SKM-1 (cell line): ENCODE measurements at regions not wholly inside any gene's neighbourhood (a gene's known extent, or its start where the extent isn't known, plus 50 kb on each side); places are given as distances from the start of the nearest gene placed in this dataset.

Experiments used
- DNase-seq: peaks from one replicate; lab custom pipeline; 2025; ENCODE audit not compliant: unreplicated experiment; lab: John Stamatoyannopoulos, UW

- no peak for DNase-seq
These were observed 2810.0 kb downstream of the PCDH9 start for GRCh38 chr13:64420181-64420580.

- DNase-seq, result no peak
These were observed 2812.6 kb downstream of the PCDH9 start for GRCh38 chr13:64417581-64417980.

GRCh38 chr13:64414381-64414780 is 2815.8 kb downstream of the PCDH9 start:
- no peak for DNase-seq

- no peak for DNase-seq
These were observed 2816.6 kb downstream of the PCDH9 start for GRCh38 chr13:64413529-64413928.

- DNase-seq, result no peak
These were observed 2819.7 kb downstream of the PCDH9 start for GRCh38 chr13:64410276-64411053.

GRCh38 chr13:64397701-64398100 is 2832.4 kb downstream of the PCDH9 start:
- DNase-seq, result no peak

- DNase-seq, result no peak
These were observed 2852.5 kb downstream of the PCDH9 start for GRCh38 chr13:64377606-64378005.

GRCh38 chr13:64371461-64371860 is 2858.7 kb downstream of the PCDH9 start:
- no peak for DNase-seq

- no peak for DNase-seq
These were observed 2859.1 kb downstream of the PCDH9 start for GRCh38 chr13:64371045-64371444.

- DNase-seq, result no peak
These were observed 2861.0 kb downstream of the PCDH9 start for GRCh38 chr13:64369121-64369520.

GRCh38 chr13:64362564-64362963 is 2867.6 kb downstream of the PCDH9 start:
- no peak for DNase-seq

GRCh38 chr13:64347664-64348063 is 2882.5 kb downstream of the PCDH9 start:
- DNase-seq, result no peak

GRCh38 chr13:64339373-64340063 is 2890.6 kb downstream of the PCDH9 start:
- DNase-seq, result no peak

GRCh38 chr13:64338671-64339070 is 2891.5 kb downstream of the PCDH9 start:
- DNase-seq, result no peak

- DNase-seq, result no peak
These were observed 2896.2 kb downstream of the PCDH9 start for GRCh38 chr13:64333888-64334287.

- DNase-seq, result no peak
These were observed 2898.1 kb downstream of the PCDH9 start for GRCh38 chr13:64332048-64332447.

- no peak for DNase-seq
These were observed 2902.5 kb downstream of the PCDH9 start for GRCh38 chr13:64327505-64328194.

GRCh38 chr13:64314331-64314730 is 2898.7 kb upstream of the PCDH20 start:
- no peak for DNase-seq

- no peak for DNase-seq
These were observed 2896.3 kb upstream of the PCDH20 start for GRCh38 chr13:64311948-64312347.

- DNase-seq, result no peak
These were observed 2895.5 kb upstream of the PCDH20 start for GRCh38 chr13:64311112-64311511.

GRCh38 chr13:64305246-64305645 is 2889.6 kb upstream of the PCDH20 start:
- DNase-seq, result no peak

GRCh38 chr13:64300239-64300638 is 2884.6 kb upstream of the PCDH20 start:
- DNase-seq, result no peak
